ENCODE measurements at regions not wholly inside any gene's neighbourhood (a gene's known extent, or its start where the extent isn't known, plus 50 kb on each side); places are given as distances from the start of the nearest gene placed in this dataset.

GRCh38 chr5:54885636-54886035 lies 99.8 kb downstream of the ESM1 start:
- Histone ChIP-seq H3K4me2 (ENCODE audit: control insufficient read depth, extremely low read depth, insufficient read depth, low read depth, low read length) (no peak overlapping the region), H3K27me3 (ENCODE audit: control insufficient read depth, extremely low read depth, insufficient read depth, low read length) (peaks cover 8% of the 10 kb centered on the region), H3K9me3 (ENCODE audit: control insufficient read depth, low read depth, low read length) (no peaks in the 10 kb centered on the region), H2AFZ (ENCODE audit: control insufficient read depth, low read length) (no peak overlapping the region), H3K36me3 (ENCODE audit: control insufficient read depth in 2 of 2, extremely low read depth in 1 of 2, insufficient read depth in 2 of 2, low read length in 2 of 2) (no peaks in the 10 kb centered on the region), H3K79me2 (ENCODE audit: control insufficient read depth, insufficient read depth, low read length) (no peaks in the 10 kb centered on the region), H4K20me1 (ENCODE audit: control insufficient read depth, extremely low read depth, insufficient read depth, low read length) (no peaks in the 10 kb centered on the region), H3K27ac (ENCODE audit: control insufficient read depth, insufficient read depth, low read length) (no peak overlapping the region), H3K4me3 (ENCODE audit: control insufficient read depth in 2 of 3, extremely low read depth in 1 of 3, insufficient read depth in 2 of 3, low read depth in 1 of 3, low read length in 3 of 3) (no peak overlapping the region), H3K9ac (ENCODE audit: control insufficient read depth, extremely low read depth, insufficient read depth, low read length) (no peak overlapping the region), H3K9me1 (ENCODE audit: control insufficient read depth, extremely low read depth, insufficient read depth, low read length) (no peaks in the 10 kb centered on the region), H3K4me1 (ENCODE audit: control insufficient read depth, extremely low read depth, insufficient read depth, low read length) (peaks cover 47% of the 10 kb centered on the region)
- dilution Hi-C loops (cut with MboI; ENCODE audit: extremely low pct_ligation_motif_present, low sequenced_read_pairs) = no loop called here
- DNase-seq (ENCODE audit: low read depth, low spot score) (no peak), FAIRE-seq (no peak)
- TF ChIP-seq CTCF (optimal IDR thresholded peaks at IDR 0.05 in 1 of 3, IDR thresholded peaks at IDR 0.05 in 1 of 3, conservative IDR thresholded peaks at IDR 0.05 in 1 of 3; ENCODE audit: extremely low read depth in 1 of 3, insufficient read depth in 2 of 3, low read length in 3 of 3) (no peak), EZH2 (IDR thresholded peaks at IDR 0.05; ENCODE audit: low read length) (no peak)

- no peak for FAIRE-seq
Measured at GRCh38 chr5:54884195-54884536, 101.2 kb downstream of the ESM1 start.

More at GRCh38 chr5:54884195-54884536, 101.2 kb downstream of the ESM1 start:
- dilution Hi-C loops (cut with MboI; ENCODE audit: extremely low pct_ligation_motif_present, low sequenced_read_pairs) = no loop called here
- peak overlapping the region; percentile 47 for H3K4me2 ChIP-seq (ENCODE audit: control insufficient read depth, extremely low read depth, insufficient read depth, low read depth, low read length)
- peaks cover 3% of the 10 kb centered on the region for H3K9me3 ChIP-seq (ENCODE audit: control insufficient read depth, low read depth, low read length)
- H3K9ac ChIP-seq (ENCODE audit: control insufficient read depth, extremely low read depth, insufficient read depth, low read length) = peak overlapping the region; percentile 60
- H3K79me2 ChIP-seq (ENCODE audit: control insufficient read depth, insufficient read depth, low read length) = no peaks in the 10 kb centered on the region
- H3K4me3 ChIP-seq (ENCODE audit: control insufficient read depth in 2 of 3, extremely low read depth in 1 of 3, insufficient read depth in 2 of 3, low read depth in 1 of 3, low read length in 3 of 3) = peak overlapping the region; percentile 5 to 33 (median 19)
- no peaks in the 10 kb centered on the region for H3K36me3 ChIP-seq (ENCODE audit: control insufficient read depth in 2 of 2, extremely low read depth in 1 of 2, insufficient read depth in 2 of 2, low read length in 2 of 2)
- no peaks in the 10 kb centered on the region for H3K9me1 ChIP-seq (ENCODE audit: control insufficient read depth, extremely low read depth, insufficient read depth, low read length)
- H4K20me1 ChIP-seq (ENCODE audit: control insufficient read depth, extremely low read depth, insufficient read depth, low read length) = no peaks in the 10 kb centered on the region
- no peak overlapping the region for H2AFZ ChIP-seq (ENCODE audit: control insufficient read depth, low read length)
- TF ChIP-seq EZH2 (IDR thresholded peaks at IDR 0.05; ENCODE audit: low read length) (peak; percentile 3), CTCF (optimal IDR thresholded peaks at IDR 0.05 in 1 of 3, IDR thresholded peaks at IDR 0.05 in 1 of 3, conservative IDR thresholded peaks at IDR 0.05 in 1 of 3; ENCODE audit: extremely low read depth in 1 of 3, insufficient read depth in 2 of 3, low read length in 3 of 3) (no peak)
- no peak for DNase-seq (ENCODE audit: low read depth, low spot score)
- no peak overlapping the region for H3K27ac ChIP-seq (ENCODE audit: control insufficient read depth, insufficient read depth, low read length)
- peaks cover 39% of the 10 kb centered on the region for H3K4me1 ChIP-seq (ENCODE audit: control insufficient read depth, extremely low read depth, insufficient read depth, low read length)
- peaks cover 8% of the 10 kb centered on the region for H3K27me3 ChIP-seq (ENCODE audit: control insufficient read depth, extremely low read depth, insufficient read depth, low read length)

All from keratinocyte (primary cell).